Fibroblast of pulmonary artery (primary cell): ENCODE measurements at regions not wholly inside any gene's neighbourhood (a gene's known extent, or its start where the extent isn't known, plus 50 kb on each side); places are given as distances from the start of the nearest gene placed in this dataset.

ENCODE experiments used
- DNase-seq: peaks from one replicate; pipeline ENCODE4 v3.0.0-alpha.2; 2010; ENCODE audit warnings: low read depth
- H3K4me3 ChIP-seq: replicated peaks from 2 replicates; pipeline ENCODE4 v1.5.1; 2011; ENCODE audit warnings: low read depth, mild to moderate bottlenecking, control low read depth, low read length, moderate library complexity
- CTCF ChIP-seq: IDR thresholded peaks from 2 replicates; pipeline ENCODE4 v1.5.1; 2011; ENCODE audit warnings: mild to moderate bottlenecking, control low read depth, low read length, inconsistent platforms; ENCODE audit errors: missing control alignments

- no peak for TF ChIP-seq CTCF
- DNase-seq: no peak
- H3K4me3 ChIP-seq: no peak overlapping the region
Measured at GRCh38 chr20:37598575-37599342, 71.1 kb upstream of the BLCAP start.

GRCh38 chr20:37598100-37598543 is 70.4 kb upstream of the BLCAP start:
- DNase-seq: no peak
- TF ChIP-seq CTCF: no peak
- H3K4me3 ChIP-seq: no peak overlapping the region

- DNase-seq: no peak
- no peak for TF ChIP-seq CTCF
- H3K4me3 ChIP-seq: no peak overlapping the region
Measured at GRCh38 chr20:37596890-37597536, 69.3 kb upstream of the BLCAP start.

GRCh38 chr20:37596168-37596567 is 68.5 kb upstream of the BLCAP start:
- TF ChIP-seq CTCF: no peak
- DNase-seq: no peak
- H3K4me3 ChIP-seq: no peak overlapping the region

GRCh38 chr20:37593710-37594109 is 66.0 kb upstream of the BLCAP start:
- no peak for TF ChIP-seq CTCF
- no peak for DNase-seq
- H3K4me3 ChIP-seq: no peak overlapping the region

GRCh38 chr20:37590938-37591490 is 63.3 kb upstream of the BLCAP start:
- DNase-seq: no peak
- TF ChIP-seq CTCF: no peak
- no peak overlapping the region for H3K4me3 ChIP-seq

GRCh38 chr20:37586078-37586477 is 58.4 kb upstream of the BLCAP start:
- no peak for DNase-seq
- no peak for TF ChIP-seq CTCF
- H3K4me3 ChIP-seq: no peak overlapping the region
